ENCODE measurements at regions not wholly inside any gene's neighbourhood (a gene's known extent, or its start where the extent isn't known, plus 50 kb on each side); places are given as distances from the start of the nearest gene placed in this dataset.
A peak's percentile ranks its signal among the peaks of the same experiment; 100 is the strongest.
"Not testable (repeated sequence)": the region's sequence is repeated elsewhere in the genome, so short reads cannot be mapped to it uniquely, and the experiment has no call there.

GRCh38 chr14:37763266-37763665, 167.8 kb downstream of the TTC6 start:
- Mint-ChIP-seq H3K4me3 (no peak overlapping the region), H3K27ac (no peak overlapping the region)
- POLR2A ChIA-PET: no interaction called here

GRCh38 chr14:37772283-37772682, 176.9 kb downstream of the TTC6 start:
- H3K27ac Mint-ChIP-seq; H3K36me3 Mint-ChIP-seq; H3K4me1 Mint-ChIP-seq; CTCF ChIA-PET; ATAC-seq; H3K27me3 Mint-ChIP-seq (ENCODE audit: low read depth); POLR2A ChIA-PET: not testable (repeated sequence)
- peak overlapping the region; percentile 69 for H3K4me3 Mint-ChIP-seq
- H3K9me3 Mint-ChIP-seq: peaks cover 16% of the 10 kb centered on the region
- peak; percentile 32 for DNase-seq (ENCODE audit: low spot score)

More at GRCh38 chr14:37763266-37763665, 167.8 kb downstream of the TTC6 start:
- TF ChIP-seq MAX (CRISPR knock-in tag; IDR thresholded peaks at IDR 0.05) (no peak), ZBTB21 (CRISPR knock-in tag; IDR thresholded peaks at IDR 0.05; ENCODE audit: borderline replicate concordance) (no peak), ZNF425 (CRISPR knock-in tag; conservative IDR thresholded peaks at IDR 0.05) (no peak), ZNF219 (CRISPR knock-in tag; IDR thresholded peaks at IDR 0.05; ENCODE audit: borderline replicate concordance) (no peak), MYBL2 (CRISPR knock-in tag; IDR thresholded peaks at IDR 0.05) (no peak), ATF2 (CRISPR knock-in tag; IDR thresholded peaks at IDR 0.05; ENCODE audit: borderline replicate concordance, low read depth) (no peak), MLX (CRISPR knock-in tag; IDR thresholded peaks at IDR 0.05) (no peak), ELF4 (CRISPR knock-in tag; IDR thresholded peaks at IDR 0.05; ENCODE audit: low read depth) (no peak), CREM (CRISPR knock-in tag; IDR thresholded peaks at IDR 0.05) (no peak), ATF3 (CRISPR knock-in tag; conservative IDR thresholded peaks at IDR 0.05) (no peak)
- Mint-ChIP-seq H3K9me3 (peaks cover 24% of the 10 kb centered on the region), H3K4me1 (no peaks in the 10 kb centered on the region), H3K27me3 (ENCODE audit: low read depth) (peaks cover 14% of the 10 kb centered on the region), H3K36me3 (0 out of 2 replicates have a peak, but pooled peaks cover 3% of the 10 kb centered on the region)
- ATAC-seq (no peak), DNase-seq (ENCODE audit: low spot score) (no peak)
- CTCF ChIA-PET: no interaction called here

GRCh38 chr14:37776791-37777499, 181.5 kb downstream of the TTC6 start:
- POLR2A ChIA-PET: no interaction called here
- no peaks in the 10 kb centered on the region for H3K36me3 Mint-ChIP-seq
- peaks cover 7% of the 10 kb centered on the region for H3K27me3 Mint-ChIP-seq (ENCODE audit: low read depth)
- no peak for ATAC-seq
- peaks cover 13% of the 10 kb centered on the region for H3K4me1 Mint-ChIP-seq
- no peak for DNase-seq (ENCODE audit: low spot score)
- no peak overlapping the region for H3K27ac Mint-ChIP-seq
- no peak overlapping the region for H3K4me3 Mint-ChIP-seq
- CTCF ChIA-PET: no interaction called here
- peaks cover 22% of the 10 kb centered on the region for H3K9me3 Mint-ChIP-seq
- no peak for TF ChIP-seq PRRX2 (CRISPR knock-in tag; IDR thresholded peaks at IDR 0.05)
- TF ChIP-seq HMGA2 (CRISPR knock-in tag; IDR thresholded peaks at IDR 0.05): no peak
- TF ChIP-seq GABPB1 (CRISPR knock-in tag; IDR thresholded peaks at IDR 0.05): no peak
- no peak for TF ChIP-seq ELF4 (CRISPR knock-in tag; IDR thresholded peaks at IDR 0.05; ENCODE audit: low read depth)
- TF ChIP-seq PREB (CRISPR knock-in tag; IDR thresholded peaks at IDR 0.05; ENCODE audit: borderline replicate concordance): no peak
- no peak for TF ChIP-seq NFYB (CRISPR knock-in tag; conservative IDR thresholded peaks at IDR 0.05; ENCODE audit: low read depth)
- TF ChIP-seq STAT6 (CRISPR knock-in tag; conservative IDR thresholded peaks at IDR 0.05; ENCODE audit: low read depth): no peak
- no peak for TF ChIP-seq ESRRA (CRISPR knock-in tag; IDR thresholded peaks at IDR 0.05; ENCODE audit: borderline replicate concordance)
- no peak for TF ChIP-seq JAZF1 (CRISPR knock-in tag; IDR thresholded peaks at IDR 0.05)
- TF ChIP-seq CDX4 (CRISPR knock-in tag; IDR thresholded peaks at IDR 0.05; ENCODE audit: borderline replicate concordance): no peak
- TF ChIP-seq ZNF219 (CRISPR knock-in tag; IDR thresholded peaks at IDR 0.05; ENCODE audit: borderline replicate concordance): no peak
- no peak for TF ChIP-seq EMX1 (CRISPR knock-in tag; IDR thresholded peaks at IDR 0.05)
- no peak for TF ChIP-seq RELA (CRISPR knock-in tag; IDR thresholded peaks at IDR 0.05; ENCODE audit: borderline replicate concordance)
- TF ChIP-seq NFE2L1 (CRISPR knock-in tag; IDR thresholded peaks at IDR 0.05): no peak
- no peak for TF ChIP-seq ZNF671 (CRISPR knock-in tag; IDR thresholded peaks at IDR 0.05)

All from WTC11 (cell line).